ENCODE measurements at regions not wholly inside any gene's neighbourhood (a gene's known extent, or its start where the extent isn't known, plus 50 kb on each side); places are given as distances from the start of the nearest gene placed in this dataset.

DNA sequence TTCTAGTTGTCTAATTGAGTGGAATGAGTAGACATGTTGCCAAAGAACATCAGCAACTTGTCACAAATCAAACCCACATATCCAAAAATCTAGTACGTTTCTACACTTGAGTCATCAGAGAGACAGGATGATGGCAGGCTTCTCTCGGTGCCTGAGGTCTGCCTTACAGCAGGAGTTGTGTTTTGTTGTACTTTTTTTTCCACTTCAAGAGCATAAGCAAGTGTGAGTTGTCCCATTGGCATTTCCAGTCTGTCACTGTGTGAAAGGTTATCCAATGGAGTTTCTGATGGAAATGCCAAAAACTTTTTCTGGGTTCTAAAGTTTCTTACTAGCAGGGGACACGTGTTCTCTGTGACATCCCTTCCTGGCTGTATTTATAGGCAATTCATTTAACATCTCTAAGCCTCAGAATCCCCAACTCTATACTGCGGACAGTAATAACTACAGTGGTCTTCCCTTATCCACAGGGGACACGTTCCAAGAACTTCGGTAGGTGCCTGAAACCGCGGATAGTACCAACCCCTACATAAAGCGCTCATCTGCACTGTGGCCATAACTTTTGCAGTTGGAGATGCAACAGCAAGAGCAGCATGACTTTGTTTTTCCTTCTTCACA, 246.5 kb downstream of the SYK start:
- TF ChIP-seq, protein P1, sequence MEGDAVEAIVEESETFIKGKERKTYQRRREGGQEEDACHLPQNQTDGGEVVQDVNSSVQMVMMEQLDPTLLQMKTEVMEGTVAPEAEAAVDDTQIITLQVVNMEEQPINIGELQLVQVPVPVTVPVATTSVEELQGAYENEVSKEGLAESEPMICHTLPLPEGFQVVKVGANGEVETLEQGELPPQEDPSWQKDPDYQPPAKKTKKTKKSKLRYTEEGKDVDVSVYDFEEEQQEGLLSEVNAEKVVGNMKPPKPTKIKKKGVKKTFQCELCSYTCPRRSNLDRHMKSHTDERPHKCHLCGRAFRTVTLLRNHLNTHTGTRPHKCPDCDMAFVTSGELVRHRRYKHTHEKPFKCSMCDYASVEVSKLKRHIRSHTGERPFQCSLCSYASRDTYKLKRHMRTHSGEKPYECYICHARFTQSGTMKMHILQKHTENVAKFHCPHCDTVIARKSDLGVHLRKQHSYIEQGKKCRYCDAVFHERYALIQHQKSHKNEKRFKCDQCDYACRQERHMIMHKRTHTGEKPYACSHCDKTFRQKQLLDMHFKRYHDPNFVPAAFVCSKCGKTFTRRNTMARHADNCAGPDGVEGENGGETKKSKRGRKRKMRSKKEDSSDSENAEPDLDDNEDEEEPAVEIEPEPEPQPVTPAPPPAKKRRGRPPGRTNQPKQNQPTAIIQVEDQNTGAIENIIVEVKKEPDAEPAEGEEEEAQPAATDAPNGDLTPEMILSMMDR (IDR thresholded peaks at IDR 0.05; ENCODE audit: insufficient read depth, low read depth, low read length): no peak
- TF ChIP-seq EZH2 (IDR thresholded peaks at IDR 0.05; ENCODE audit: insufficient read depth, low read length): no peak

Data from astrocyte (in vitro differentiated cells and primary cell).